ENCODE measurements at regions not wholly inside any gene's neighbourhood (a gene's known extent, or its start where the extent isn't known, plus 50 kb on each side); places are given as distances from the start of the nearest gene placed in this dataset.

GRCh38 chr17:72501404-72502370, 380.9 kb downstream of the SOX9 start:
- TF ChIP-seq, protein P1, sequence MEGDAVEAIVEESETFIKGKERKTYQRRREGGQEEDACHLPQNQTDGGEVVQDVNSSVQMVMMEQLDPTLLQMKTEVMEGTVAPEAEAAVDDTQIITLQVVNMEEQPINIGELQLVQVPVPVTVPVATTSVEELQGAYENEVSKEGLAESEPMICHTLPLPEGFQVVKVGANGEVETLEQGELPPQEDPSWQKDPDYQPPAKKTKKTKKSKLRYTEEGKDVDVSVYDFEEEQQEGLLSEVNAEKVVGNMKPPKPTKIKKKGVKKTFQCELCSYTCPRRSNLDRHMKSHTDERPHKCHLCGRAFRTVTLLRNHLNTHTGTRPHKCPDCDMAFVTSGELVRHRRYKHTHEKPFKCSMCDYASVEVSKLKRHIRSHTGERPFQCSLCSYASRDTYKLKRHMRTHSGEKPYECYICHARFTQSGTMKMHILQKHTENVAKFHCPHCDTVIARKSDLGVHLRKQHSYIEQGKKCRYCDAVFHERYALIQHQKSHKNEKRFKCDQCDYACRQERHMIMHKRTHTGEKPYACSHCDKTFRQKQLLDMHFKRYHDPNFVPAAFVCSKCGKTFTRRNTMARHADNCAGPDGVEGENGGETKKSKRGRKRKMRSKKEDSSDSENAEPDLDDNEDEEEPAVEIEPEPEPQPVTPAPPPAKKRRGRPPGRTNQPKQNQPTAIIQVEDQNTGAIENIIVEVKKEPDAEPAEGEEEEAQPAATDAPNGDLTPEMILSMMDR (conservative IDR thresholded peaks at IDR 0.05; ENCODE audit: low read depth, low read length): no peak
- TF ChIP-seq EZH2 (IDR thresholded peaks at IDR 0.05; ENCODE audit: borderline replicate concordance, low read depth, low read length, poor library complexity, severe bottlenecking): no peak

Data from A673 (cell line).